GM10266 (cell line): ENCODE measurements at regions not wholly inside any gene's neighbourhood (a gene's known extent, or its start where the extent isn't known, plus 50 kb on each side); places are given as distances from the start of the nearest gene placed in this dataset.

ENCODE experiments used
- DNase-seq: peaks from one replicate; pipeline ENCODE4 v3.0.0; 2012; ENCODE audit errors: extremely low spot score
- TF ChIP-seq, protein P1 (sequence below): IDR thresholded peaks from 2 replicates; pipeline ENCODE4 v1.5.1; 2012; ENCODE audit warnings: mild to moderate bottlenecking, low read depth; ENCODE audit not compliant: control insufficient read depth, insufficient read depth; ENCODE audit errors: missing control alignments

DNA sequence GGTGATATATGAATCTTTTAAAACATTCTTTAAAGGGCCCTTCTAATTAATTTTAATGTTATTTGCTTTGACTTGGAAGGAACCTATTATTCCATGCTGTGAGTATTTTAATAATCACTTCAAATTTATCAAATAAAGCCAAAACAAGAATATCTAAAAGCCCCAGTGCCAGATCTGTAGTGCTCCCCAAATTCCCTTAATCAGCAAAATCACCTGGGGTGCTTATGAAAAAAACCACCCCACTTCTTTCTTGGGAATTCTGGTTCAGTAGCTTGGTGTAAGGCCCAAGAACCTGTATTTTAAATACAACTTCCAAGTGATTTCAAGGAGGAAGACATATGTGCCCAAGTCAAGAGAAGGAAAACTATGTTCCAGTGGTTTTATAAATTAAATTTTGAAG, 202.4 kb upstream of the OSR1 start:
- DNase-seq, result no peak
- TF ChIP-seq, protein P1, sequence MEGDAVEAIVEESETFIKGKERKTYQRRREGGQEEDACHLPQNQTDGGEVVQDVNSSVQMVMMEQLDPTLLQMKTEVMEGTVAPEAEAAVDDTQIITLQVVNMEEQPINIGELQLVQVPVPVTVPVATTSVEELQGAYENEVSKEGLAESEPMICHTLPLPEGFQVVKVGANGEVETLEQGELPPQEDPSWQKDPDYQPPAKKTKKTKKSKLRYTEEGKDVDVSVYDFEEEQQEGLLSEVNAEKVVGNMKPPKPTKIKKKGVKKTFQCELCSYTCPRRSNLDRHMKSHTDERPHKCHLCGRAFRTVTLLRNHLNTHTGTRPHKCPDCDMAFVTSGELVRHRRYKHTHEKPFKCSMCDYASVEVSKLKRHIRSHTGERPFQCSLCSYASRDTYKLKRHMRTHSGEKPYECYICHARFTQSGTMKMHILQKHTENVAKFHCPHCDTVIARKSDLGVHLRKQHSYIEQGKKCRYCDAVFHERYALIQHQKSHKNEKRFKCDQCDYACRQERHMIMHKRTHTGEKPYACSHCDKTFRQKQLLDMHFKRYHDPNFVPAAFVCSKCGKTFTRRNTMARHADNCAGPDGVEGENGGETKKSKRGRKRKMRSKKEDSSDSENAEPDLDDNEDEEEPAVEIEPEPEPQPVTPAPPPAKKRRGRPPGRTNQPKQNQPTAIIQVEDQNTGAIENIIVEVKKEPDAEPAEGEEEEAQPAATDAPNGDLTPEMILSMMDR, result no peak

DNA sequence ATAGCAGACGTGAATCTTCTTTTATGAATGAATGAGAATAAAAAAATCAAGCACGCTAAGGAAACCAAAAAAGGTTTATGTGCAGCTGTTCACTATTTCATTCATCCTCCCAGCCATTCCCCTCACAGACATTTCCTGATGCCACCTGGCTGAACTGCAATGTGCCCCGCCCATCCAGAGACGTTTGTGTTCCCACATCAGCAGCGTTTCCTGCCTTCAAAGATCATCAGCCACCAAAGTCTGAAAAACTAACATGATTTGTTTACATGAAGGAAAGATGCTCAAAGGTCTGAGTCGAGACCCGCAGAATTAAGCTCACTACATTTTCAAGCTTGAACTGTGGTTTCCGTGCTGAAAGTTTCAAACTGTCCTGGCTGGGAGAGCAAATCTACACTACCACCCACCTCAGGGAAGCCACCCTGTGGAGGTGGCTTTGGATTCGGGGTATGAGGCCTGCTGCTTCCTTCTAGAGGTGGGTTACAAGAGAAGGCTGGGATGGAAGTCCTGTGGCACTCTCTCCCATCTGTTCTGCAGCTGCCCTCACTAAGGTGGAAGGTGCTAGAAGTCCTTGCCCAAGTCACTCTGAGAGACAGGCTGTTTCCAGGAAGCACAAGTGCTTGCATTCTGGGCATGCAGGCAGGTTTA, 201.3 kb upstream of the OSR1 start:
- DNase-seq, result no peak

DNA sequence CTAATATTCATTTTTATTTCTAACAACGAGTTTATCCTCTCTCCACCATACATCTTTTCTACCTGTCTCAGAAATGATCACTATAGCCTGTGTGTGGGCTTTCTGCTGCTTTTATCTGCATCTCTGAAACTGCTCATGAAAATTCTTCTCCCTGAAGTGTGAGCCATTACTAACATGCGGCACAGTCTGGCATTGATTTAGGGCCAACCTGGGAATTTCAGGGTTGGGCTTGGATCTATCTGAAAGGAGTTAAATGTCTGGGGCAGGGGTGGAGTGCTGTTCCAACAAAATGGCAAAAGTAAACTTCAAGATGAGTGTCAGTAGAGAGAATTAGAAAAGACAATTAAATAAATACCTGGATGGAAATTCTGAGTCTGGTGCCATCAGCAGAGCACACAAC, 198.2 kb upstream of the OSR1 start:
- TF ChIP-seq, protein P1, result no peak
- no peak for DNase-seq

More for the DNA sequence above, 201.3 kb upstream of the OSR1 start:
- TF ChIP-seq, protein P1, result no peak

DNA sequence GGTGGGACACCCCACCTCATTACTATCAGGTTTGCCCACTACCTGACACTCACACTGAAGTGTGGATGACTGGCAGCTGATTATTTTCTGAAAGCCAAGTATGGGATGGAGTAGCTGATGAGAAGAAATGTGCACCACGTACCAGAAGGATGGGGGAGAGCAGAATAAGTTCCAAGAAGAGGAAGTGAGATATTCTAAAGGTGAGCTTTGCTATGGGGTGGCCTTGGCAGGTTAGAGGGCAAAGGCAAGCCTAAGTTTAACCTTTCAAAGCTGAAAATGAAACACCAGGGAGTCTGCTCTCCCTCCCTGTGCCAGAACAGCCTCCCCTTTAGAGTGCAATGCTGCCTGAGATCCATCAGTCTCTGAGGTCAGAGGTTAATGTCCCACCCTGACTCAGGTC, 196.1 kb upstream of the OSR1 start:
- TF ChIP-seq, protein P1, result no peak
- no peak for DNase-seq

DNA sequence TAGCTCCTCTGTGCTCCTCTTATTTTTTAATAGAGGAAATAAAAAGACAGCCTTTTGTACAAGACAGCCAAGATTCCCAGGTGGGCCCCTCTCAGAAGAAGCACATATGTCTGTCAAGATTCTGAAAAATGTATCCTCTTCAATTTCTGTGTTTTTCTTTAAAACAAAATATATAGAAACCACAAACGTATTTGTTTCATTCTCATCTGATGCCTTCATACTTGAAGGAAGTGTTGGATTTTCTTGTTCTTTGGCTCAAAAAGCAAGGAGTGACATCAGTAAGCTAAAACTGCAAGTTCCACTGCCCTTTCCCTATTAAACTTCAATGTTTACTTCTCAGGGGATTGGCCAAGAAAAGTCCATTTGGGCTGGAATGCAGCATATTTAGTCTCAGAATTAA, 193.8 kb upstream of the OSR1 start:
- TF ChIP-seq, protein P1, result no peak
- no peak for DNase-seq

DNA sequence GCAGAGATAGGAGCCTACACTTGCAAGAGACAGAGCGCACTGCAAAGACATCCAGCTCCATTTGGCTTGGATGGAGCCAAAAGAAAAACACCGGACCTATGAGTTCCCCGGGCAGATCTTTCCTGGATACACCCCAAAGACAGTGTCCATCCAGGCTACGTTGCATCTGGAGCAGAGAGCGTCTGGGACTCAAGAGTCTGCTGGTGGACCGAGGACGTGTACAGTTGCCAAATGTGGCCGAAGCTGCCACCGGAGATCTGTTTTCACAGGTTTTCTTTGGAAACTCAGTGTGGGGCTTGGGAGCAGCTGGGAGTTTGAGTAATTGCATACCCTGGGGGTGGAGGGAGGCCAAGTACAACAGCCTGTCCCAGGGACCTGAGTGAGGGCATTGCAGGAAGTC, 192.3 kb upstream of the OSR1 start:
- TF ChIP-seq, protein P1, result no peak
- DNase-seq, result no peak

DNA sequence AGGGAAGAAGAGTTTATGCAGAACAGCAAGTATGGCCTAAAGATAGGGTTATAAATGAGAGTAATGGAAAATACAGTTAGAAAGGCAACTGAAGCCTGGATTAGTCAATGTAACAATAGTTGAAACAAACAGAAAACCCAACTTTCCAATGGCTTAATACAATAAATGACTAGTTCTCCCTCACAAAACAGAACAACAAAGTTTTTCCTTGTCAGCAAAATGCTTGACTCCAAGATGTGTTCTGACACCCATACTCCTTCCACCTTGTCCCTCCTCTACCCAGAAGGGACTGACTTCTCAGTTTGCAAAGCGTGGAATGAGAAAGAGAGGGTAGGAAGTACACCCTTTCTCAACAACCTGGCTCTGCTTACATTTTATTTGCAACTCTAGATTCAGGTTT, 191.4 kb upstream of the OSR1 start:
- TF ChIP-seq, protein P1, result no peak
- DNase-seq, result no peak
